GM19467 (cell line): ENCODE measurements at regions not wholly inside any gene's neighbourhood (a gene's known extent, or its start where the extent isn't known, plus 50 kb on each side); places are given as distances from the start of the nearest gene placed in this dataset.
"Not testable (repeated sequence)": the region's sequence is repeated elsewhere in the genome, so short reads cannot be mapped to it uniquely, and the experiment has no call there.

Experiments used
- ATAC-seq: cut with Tn5 transposase; IDR thresholded peaks from one replicate; pipeline ENCODE4 v1.9.1; 2021; ENCODE audit warnings: mild to moderate bottlenecking, moderate library complexity; ENCODE audit not compliant: unreplicated experiment

- no peak for ATAC-seq
These were observed 290.6 kb upstream of the KLF3 start for GRCh38 chr4:38373375-38373774.

DNA sequence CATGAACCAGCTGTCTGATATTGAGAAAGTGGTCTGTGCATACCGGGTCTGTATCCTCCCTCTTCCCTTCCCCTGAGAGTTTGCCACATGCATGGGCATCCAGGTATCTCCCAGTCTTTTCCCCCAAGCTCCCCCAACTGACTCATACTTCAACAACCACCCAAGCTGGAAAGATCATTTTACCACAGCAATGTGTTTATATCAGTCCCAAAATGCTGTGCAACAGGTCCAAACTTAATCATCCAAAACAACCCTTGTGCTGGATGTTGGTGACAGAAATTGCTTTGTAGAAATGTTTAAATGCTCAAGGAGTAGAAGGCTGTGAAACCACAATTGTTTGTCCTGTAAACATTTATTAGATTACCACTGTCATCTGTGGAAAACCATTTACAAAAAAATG, 286.8 kb upstream of the KLF3 start:
- ATAC-seq = no peak

- ATAC-seq = no peak
These were observed 285.5 kb upstream of the KLF3 start for GRCh38 chr4:38378478-38378877.

GRCh38 chr4:38381788-38382187, 282.2 kb upstream of the KLF3 start:
- ATAC-seq = no peak

DNA sequence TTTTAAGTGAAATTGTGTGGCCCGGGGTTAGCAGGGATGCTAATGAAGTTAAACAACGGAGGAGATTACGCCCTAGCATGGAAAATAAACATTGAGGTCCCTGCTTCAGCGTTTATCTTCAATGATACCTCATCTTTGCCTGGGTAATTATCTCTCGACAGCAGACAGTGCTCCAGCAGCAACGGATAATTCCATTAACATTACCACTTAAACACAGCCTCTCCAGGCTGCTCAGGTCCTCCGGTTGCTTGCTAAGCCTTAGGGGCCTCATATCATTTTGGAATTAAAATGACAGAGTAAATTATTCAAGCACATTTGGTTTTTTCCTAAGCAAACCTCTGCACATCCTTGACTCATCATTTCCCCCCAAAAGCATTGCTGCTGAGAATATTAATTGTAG, 281.5 kb upstream of the KLF3 start:
- ATAC-seq = no peak

DNA sequence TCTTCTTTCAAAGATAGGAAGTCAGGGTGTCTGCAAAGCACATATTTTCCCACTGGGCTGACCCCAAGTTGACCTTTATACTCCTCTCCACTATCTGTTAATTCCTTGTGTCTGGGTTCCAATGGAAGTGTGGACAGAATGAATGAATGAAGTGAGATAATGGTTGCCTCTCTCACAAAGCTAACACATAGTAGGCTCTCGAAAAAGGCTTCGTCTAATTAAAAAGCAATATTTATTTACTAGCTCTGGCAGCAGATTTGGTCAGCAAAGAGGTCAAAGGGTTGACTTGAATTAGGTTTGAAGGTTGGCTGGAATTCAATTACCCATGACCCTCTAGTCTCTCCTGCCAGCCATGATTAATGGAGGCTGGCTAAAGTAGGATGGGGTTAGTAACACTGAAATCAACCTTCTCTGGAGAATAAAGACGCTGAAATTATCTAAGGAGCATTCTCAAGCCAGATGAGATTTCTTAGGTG, 280.3 kb upstream of the KLF3 start:
- ATAC-seq = no peak

DNA sequence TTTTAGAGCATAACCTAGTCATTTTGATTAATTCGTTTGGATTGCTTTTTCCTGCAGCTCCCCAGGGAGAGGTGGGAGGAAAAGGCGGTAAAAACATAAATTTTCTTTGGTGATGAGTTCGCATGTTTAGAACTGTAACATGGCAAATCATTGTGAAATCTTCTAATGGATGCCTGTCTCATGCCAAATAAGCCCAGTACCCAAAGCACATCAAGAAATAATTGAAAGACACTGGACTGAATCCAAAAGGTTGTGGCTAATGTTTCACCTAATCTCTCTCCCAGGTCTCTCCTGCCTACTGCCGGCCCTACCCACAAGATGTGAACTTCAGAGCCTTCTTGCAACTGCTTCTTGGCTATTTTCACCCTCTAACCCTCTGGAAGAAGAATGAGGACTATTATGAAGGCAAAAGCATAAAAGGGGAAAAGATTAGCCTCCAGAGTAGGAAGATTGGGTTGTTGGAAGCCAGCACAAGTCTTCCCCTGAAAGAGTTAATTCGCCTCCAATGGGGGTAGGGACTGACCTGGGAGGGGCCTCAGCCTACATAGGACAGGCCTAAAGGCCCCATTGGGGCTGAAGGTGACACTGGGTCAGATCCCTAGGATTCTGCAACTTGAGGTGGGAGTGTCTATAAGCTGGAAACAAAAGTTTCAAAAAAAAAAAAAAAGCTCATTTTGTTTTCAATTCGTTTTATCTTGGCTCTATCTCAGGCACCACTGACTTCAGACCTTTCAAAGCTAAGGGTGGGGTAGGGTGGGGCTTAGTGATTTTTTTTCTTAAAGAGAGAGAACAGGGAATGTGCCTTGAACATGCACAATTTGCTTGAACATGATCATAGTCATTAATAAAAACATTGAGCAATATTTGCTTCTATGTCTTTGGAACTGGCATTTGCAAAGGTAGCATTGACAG, 278.6 kb upstream of the KLF3 start:
- no peak for ATAC-seq

- ATAC-seq = no peak
These were observed 277.9 kb upstream of the KLF3 start for GRCh38 chr4:38386005-38386551.

GRCh38 chr4:38386654-38387188, 277.3 kb upstream of the KLF3 start:
- no peak for ATAC-seq

DNA sequence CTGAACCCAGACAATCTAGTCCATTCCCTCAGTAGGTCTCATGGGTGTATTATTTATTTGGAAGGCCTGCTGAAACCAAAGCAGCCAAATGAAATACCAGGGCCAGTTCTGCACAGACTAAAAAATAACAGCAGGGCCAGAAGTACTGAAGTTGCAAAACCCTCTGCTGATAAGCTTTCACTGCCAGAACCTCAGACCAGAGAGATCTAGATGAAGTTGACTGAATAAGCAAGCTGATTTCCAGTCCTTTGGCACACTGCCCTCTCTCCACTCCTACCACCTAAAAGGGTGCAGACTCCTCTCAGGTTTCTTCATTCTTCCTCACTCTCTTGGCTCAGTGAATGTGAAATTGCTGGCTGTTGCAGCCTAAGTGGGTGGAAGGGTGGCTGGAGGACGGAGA, 276.7 kb upstream of the KLF3 start:
- ATAC-seq = no peak

DNA sequence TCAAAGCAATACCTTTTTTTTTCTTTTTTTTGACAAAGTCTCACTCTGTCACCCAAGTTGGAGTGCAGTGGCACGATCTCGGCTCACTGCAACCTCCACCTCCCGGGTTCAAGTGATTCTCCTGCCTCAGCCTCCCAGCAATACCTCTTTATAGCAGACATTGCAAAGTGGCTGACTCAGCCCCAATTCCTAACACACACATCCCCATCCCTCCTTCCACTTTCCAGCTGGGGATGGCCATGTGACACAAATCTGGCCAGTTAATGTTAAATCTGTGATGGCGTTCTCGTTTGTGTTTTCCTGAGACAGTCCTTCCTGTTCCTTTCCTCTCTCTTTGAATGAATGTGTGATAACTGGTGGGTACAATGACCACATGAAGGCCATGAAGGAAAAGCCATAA, 276.2 kb upstream of the KLF3 start:
- ATAC-seq = no peak

- ATAC-seq = not testable (repeated sequence)
These were observed 275.1 kb upstream of the KLF3 start for GRCh38 chr4:38388907-38389306.

DNA sequence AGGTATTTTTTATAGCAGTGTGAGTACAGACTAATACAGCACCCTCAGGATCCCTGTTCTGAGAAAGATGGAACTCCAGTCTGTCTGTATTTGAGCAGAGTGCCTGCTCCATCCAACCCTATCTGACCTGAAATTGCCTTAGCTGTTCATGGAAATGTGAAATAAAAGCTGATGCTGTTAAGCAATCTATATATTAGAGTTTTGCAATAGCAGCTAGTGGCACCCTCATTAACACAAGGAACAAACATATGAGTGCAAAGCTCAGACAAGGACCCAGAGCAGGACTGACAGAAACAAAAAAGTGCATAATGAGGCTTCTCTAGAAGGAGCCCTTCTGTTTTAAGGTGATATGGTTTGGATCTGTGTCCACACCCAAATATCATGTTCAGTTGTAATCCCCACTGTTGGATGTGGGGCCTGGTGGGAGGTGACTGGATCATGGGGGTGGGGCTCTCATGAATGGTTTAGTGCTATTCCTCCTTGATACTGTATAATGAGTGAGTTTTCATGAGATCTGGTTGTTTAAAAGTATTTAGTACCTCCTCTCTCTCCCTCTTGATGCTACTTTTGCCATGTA, 272.9 kb upstream of the KLF3 start:
- no peak for ATAC-seq

DNA sequence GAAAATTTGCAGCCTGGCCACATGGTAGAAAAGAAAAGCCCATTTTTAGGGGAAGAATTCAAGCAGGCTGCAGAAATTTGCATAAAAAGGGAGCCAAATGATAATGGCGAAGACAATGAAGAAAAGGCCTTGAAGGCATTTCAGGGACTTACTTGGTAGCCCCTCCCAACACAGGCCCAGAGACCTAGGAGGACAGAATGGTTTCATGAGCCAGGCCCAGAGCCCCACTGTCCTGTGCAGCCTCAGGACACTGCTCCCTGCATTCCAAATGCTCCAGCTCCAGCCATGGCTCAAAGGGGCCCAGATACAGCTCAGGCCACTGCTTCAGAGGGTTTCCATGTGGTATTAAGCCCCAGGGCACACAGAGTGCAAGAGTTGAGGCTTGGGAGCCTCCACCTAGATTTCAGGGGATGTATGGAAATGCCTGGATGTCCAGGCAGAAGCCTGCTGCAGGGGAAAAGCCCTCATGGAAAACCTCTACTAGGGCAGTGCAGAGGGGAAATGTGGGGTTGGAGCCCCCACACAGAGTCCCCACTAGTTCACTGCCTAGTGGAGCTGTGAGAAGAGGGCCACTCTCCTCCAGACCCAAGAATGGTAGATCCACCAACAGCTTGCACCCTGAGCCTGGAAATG, 271.7 kb upstream of the KLF3 start:
- no peak for ATAC-seq

- no peak for ATAC-seq
These were observed 267.9 kb upstream of the KLF3 start for GRCh38 chr4:38396091-38396490.

- no peak for ATAC-seq
These were observed 267.0 kb upstream of the KLF3 start for GRCh38 chr4:38396845-38397547.

GRCh38 chr4:38400946-38401345, 263.1 kb upstream of the KLF3 start:
- ATAC-seq = no peak

GRCh38 chr4:38406243-38406642, 257.8 kb upstream of the KLF3 start:
- no peak for ATAC-seq

DNA sequence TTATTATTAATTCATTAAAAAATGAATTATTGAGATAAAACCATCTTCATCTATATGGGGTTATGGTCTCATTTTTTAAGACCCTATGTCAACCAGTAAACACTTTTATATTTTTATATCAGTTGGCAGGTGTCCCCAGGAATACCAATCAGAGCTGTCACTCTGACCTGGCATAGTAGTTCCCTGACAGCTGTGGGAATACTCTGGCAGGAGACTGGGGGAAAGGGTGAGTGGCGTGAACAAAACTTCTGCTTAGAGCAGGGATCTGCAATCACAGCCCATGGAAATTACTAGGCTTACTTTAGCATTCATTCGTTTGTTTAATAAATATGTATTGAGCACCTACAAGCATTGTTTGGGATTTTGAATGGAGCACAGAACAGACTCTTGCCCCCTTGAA, 254.1 kb upstream of the KLF3 start:
- no peak for ATAC-seq

GRCh38 chr4:38411092-38411491, 252.9 kb upstream of the KLF3 start:
- no peak for ATAC-seq
